GM19239 (cell line): ENCODE measurements at regions not wholly inside any gene's neighbourhood (a gene's known extent, or its start where the extent isn't known, plus 50 kb on each side); places are given as distances from the start of the nearest gene placed in this dataset.

ENCODE experiments used
- DNase-seq: peaks from one replicate; pipeline ENCODE4 v3.0.0; 2011; ENCODE audit warnings: low spot score; ENCODE audit not compliant: insufficient read length
- FAIRE-seq: peaks from 2 replicates; lab custom pipeline; 2011; peaks lifted over from hg19 to GRCh38; lab: Jason Lieb, UNC

DNA sequence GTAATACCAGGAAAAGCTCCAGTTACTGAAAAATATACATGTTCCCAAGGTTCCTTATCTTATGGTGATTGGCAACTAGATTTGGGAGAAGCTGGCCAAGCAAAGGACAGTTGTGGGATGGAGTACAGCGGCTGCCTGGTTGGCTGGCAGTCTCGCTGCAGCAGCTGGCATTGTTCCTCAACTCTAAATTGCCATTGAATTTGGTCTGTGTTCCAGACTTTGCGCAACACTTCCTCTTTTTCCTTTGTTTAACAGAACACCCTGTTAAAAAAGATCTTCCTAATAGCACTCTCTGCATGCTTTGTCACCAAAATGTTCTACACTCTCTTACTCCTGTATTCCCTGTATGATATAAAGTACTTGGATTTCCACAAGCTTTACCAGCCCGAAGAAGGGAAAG is 420.6 kb upstream of the RBMS3 start:
- no peak for FAIRE-seq
- DNase-seq = no peak

DNA sequence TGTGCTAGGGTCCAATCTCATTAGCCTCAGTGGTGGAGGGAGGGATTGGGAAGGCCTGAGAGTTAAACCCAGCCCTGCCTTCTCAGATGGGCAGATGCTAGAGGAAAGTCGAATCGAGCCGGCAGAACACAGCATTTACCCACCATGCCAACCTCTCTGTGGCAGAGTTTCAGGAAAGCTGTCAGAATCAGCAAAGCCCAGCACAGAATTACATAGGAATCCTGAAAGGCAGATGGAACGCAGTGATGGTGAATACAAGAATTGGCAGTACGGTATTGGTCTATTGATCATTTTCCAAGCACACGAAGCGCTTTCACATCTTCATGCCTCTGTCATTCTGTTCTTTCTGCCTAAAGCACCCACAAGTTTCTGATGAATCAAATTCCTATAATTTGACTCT is 417.7 kb upstream of the RBMS3 start:
- no peak for DNase-seq
- no peak for FAIRE-seq

DNA sequence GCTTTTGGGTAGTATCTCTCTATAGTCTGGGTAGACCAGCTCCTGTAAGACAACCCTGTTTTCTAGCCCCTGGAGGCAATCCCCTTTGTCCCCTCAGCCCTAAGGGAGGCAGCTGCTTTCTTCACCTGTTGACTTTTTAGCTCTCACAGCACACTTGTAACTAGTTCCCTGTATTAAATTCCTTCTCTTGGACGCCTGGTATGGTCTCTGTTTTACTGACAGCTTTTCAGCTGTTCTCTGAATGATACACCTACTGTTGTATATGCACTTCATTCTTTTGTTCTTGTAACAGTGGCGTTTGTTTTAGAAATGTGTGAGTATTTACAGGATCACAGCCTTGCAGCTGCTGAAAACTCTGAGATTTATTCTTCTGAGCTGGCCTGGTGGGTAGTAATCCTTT is 413.0 kb upstream of the RBMS3 start:
- DNase-seq (no peak), FAIRE-seq (no peak)

DNA sequence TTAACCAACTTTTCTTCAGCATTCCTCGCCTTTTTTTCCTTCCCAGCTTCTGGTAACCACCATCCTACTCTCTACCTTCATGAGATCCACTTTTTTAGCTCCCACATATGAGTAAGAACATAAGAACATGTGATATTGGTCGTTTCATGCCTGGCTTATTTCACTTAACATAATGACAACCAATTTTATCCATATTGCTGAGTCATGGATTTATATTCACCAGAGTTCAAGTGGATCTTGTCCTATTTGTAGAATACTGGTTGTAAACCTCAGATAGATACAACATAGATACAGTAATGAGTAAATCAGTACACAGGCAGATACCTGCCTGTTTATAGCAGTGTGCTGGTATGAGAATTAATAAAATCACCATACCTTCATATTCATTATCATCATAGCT is 412.0 kb upstream of the RBMS3 start:
- no peak for DNase-seq
- FAIRE-seq = no peak

DNA sequence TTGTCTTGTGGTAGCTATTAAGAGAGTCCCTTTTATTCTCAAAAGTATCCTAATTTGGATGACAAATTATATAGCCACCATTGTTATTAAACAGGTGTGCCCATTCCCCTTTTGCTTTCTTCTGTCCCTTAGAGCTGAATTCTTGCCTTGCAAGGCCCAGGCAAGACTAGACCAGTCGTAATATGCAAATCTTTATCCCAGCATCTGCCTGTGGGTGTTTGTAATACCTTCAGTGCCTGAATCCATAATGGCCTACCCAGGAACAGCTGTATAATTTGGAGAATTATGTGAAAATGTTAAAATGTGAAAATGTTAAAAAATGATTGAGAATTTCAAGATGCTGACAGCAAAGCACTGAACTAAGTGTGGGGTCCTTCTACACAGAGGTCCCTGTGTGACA is 403.0 kb upstream of the RBMS3 start:
- FAIRE-seq = no peak

DNA sequence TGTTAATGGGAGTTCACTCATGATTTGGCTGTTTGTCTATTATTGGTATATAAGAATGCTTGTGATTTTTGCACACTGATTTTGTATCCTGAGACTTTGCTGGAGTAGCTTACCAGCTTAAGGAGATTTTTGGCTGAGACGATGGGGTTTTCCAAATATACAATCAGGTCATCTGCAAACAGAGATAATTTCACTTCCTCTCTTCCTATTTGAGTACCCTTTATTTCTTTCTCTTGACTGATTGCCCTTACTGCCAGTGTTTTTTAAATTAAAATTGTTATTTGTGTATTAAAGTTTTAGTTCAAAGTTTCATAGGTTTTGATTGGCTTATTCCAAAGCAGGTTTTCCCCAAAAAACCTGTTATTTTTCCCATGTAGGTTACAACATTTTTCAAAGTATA is 390.5 kb upstream of the RBMS3 start:
- no peak for FAIRE-seq

More for the DNA sequence above, 403.0 kb upstream of the RBMS3 start:
- no peak for DNase-seq

DNA sequence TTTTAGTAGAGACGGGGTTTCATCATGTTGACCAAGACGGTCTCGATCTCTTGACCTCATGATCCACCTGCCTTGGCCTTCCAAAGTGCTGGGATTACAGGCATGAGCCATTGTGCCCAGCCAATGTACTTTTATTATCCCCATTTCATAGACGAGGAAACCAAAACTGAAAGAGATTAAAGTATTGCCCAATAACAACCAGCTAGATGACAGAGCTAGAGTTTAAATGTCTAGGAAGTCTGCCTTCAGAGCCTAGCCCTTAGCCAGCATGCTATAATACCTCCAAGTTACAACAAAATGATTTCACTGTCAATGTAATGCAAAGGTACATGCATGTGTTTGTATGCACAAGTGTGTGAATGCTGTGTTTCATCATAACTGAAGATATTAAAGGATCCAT is 389.4 kb upstream of the RBMS3 start:
- no peak for FAIRE-seq
- DNase-seq = no peak

More for the DNA sequence above, 390.5 kb upstream of the RBMS3 start:
- DNase-seq = no peak

DNA sequence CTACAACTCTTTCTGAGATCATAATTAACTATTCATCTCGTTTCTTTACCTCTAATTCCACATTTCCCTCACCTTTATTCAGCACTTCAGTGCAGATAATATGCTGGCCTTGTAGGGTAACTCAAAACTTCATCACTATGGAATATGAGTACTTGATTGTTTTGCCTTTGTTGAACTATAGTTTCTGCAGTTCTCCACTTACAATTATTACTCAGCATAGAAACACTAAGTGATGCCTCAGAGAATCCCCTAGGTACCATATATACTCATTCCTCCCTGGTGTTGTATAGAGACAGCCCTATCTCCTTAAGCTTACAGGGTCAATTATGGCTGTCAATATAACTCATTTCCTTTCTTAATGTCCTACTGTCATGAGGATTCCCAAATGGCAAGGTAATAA is 380.6 kb upstream of the RBMS3 start:
- DNase-seq = no peak
- FAIRE-seq = no peak

DNA sequence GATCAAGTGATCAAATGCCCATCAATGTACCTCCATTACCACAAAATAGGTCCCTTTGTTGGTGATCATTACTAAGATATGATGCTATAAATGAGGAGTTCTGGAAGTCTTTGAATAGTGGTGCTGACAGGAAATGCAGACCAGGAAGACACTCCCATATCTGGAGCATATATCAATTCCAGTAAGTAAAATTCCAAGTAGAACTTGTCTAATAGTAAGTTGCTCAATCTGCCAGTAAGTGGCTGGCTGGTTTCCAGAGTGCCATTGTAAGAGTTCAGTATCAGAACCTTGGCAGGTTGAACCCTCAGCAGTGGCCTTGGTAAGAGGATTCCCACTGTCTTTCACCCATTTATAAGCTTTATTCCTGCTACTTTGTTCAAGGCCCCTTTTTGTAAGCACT is 379.9 kb upstream of the RBMS3 start:
- DNase-seq = no peak
- no peak for FAIRE-seq

DNA sequence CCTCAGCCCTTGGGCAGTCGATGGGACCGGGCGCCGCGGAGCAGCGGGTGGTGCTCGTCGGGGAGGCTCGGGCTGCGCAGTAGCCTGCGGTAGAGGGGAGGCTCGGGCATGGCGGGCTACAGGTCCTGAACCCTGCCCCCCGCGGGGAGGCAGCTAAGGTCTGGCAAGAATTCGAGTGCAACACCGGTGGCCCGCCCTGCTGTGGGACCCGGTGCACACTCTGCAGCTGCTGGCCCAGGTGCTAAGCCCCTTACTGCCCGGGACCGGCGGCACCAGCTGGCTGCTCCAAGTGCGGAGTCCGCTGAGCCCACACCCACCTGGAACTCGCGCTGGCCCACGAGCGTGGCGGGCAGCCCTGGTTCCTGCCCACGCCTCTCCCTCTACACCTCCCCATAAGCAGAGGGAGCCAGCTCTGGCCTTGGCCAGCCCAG is 377.7 kb upstream of the RBMS3 start:
- no peak for FAIRE-seq
- DNase-seq = no peak

DNA sequence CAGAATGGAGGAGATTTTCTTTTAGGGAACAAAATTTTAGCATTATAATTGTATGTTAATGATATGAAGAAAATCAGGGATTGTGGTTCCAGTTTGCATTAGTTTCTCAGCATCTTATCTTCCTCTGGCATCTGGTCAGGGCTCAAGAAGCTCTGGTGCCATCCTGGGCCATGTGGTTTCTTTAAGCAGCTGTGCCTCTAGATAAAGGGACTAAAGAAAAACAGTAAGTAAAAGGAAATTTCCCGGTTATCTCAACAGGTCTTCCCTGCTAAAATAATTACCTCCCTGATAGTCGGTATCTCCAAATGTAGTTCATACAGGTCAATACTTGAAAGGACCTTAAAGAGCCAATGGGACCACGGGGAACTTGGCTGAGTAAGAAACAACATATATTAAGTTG is 375.1 kb upstream of the RBMS3 start:
- DNase-seq (no peak), FAIRE-seq (no peak)

DNA sequence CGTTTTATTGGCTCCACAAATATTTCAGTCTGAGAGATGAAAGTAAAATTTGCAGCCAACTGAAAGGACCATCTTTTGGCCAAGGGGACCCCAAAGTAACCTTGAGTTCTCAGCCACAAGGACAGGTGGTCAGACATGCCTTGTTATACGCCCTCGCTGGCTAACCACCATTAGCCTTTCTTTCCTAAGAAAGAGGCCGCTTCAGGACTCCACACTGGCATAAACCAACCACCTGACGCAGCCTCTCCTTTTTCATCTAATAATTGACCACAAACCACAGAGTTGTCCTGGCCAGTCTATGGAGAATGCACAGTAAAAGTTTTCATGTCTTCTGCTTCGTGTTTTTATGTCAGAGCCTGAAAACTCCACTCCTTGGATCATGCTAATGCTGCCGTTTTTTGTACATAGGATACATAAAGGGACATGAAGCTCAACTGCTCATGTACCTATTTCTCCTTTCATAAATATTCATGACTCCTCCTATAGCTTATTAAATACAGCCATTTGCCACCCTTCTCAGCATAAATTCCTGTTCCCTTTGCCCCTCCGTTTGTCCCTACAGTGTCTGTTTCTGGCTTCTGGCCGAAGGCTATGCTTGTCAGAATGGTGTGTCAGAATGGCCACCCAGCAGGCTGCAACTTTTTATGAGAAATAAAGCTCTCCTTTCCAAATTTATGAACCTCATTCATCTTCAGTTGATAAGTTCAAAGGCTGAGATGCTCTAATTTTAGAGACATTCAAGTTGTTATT is 374.1 kb upstream of the RBMS3 start:
- FAIRE-seq (no peak), DNase-seq (no peak)

DNA sequence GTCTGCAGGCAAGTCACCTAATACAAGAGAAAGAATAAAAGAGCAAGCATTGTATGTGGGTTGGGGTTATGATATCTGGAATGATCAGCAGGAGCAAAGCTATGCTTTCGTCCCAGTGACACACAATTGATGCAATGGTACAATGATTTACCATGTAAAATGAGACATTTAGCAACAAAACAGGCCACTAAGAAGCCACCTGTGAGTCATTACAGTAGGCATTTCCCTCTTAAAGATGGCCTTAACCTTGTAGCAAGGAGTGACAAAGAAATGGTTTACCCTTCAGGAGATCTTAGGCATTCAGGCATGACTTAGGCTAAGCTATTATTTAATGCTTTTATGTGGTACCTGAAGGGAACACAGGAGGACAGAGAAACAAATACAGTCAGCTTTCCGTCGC is 373.3 kb upstream of the RBMS3 start:
- no peak for FAIRE-seq

DNA sequence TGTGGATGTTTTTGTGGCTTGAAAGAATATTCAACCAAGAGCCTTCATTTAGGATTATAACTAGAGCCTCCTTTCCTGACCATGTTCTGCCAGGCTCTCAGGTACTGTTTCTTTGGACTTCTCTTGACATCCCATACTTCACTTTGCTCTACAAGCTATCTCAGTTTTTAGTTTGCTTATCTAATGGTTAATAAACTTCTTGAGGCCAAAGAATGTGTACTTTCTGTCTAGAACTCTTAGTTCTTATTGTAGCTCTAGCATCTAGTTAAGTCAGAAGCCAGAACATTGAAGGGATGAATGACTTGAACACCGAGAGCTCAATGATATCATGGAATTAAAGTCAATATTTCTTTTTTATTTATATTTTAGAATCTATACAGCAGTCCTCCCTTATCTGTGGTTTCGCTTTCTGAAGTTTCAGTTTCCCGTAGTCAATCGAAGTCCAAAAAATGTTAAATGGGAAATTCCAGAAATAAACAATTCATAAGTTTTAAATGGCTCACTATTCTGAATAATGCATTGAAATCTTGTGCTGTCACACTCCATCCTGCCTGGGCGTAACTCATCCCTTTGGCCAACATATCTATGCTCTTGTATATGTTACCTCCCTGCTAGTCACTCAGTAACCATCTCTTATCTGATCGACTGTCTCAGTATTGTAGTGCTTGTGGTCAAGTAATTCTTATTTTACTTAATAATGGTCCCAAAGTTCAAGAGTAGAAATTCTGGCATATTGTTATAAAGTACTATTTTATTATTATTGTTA is 368.6 kb upstream of the RBMS3 start:
- FAIRE-seq (no peak), DNase-seq (no peak)

More for the DNA sequence above, 373.3 kb upstream of the RBMS3 start:
- no peak for DNase-seq

DNA sequence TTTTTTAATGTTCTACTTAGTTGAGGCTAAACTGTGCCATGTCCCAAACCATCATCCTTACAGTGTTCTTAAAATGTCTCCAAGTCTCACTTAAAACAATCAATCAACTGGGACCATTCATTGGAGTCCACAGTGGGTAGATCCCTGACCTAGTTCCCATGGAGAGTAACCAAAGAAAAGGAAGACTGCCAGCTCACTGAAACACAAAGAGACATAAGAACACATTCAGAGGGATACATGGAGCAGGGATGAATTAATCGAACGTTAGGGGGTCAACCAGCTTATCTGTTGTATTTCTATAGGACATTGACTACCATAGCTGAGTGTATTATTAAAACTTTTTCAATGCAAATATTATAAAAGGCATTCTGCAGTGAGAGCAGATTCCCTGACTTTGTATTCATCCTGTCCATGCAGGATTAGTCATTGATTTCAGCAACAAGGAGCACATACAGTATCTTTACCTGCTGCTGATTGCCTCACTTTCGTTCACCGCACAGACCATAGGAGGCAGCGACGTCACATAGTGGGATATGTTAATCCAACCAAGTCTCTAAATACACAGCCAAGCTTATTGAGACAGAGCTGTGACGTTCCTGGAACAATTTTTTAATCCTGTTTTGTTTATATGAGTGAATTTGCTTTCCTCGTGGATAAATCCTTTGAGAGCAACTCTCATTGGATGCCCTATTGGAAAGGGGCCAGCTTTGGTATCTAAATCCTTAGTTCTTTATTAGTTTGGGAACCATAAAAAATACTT is 364.9 kb upstream of the RBMS3 start:
- DNase-seq = no peak
- no peak for FAIRE-seq

DNA sequence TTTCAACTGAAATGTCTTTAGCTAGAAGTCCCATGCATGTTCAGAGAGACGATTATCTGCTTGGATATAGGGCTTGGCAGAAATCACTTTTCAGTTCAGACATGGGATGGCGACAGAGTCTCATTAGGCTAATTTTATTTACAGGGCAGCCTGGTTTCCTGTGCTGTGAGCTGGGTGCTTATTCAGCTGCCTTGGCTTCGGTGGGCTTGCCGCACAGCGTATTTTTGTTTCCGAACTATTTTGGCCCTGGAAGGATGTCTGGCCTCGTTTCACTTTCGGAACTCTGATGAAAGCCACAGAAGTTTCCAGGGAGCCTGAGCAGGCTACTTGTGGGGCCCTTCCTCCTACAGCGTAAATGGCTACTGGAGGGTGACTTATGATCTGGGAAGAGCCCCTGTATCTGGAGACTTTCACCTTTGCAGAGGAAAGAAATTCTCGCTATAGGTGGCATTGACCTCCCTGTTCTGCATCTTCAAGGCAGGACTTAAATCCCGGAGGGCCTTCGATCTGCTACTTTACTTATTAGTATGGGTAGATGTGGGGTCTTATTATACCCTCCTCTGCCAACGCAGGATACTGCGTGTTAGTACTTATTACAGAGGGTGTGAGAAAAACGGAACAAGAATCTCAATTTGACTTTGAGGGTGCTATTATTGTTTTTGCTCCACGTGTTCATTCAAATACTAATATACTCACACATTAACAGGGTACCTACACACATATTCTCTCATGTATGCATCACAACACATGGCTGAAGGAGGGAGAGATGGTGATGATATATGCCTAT is 364.0 kb upstream of the RBMS3 start:
- DNase-seq (peak; percentile 38), FAIRE-seq (peak; percentile 84)

DNA sequence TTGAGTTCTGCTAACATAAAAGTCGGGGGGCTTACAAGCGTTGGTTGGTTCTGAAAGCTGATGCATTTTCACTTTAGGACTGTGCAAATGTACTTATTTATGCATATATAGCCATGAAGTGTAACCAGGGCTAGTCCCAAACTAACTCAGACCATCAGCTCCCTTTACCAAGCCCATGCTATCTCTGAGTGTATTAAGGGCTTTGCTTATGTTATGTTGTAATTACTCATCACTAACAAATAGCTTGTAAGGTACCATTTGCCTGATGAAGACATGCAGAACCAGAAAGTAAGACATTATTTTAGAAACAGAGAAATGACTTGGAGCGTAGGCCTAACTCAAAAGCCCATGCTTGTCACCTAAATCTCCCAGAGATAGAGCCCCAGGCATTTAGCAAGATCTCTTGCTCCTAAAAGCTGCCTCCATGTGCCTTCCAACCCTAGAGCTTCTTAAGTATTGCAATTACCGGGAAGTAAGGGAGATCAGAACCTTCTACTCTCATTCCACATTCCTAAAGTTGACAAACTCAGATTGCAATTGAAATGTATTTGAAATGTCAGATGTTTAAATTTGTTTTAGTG is 362.9 kb upstream of the RBMS3 start:
- no peak for FAIRE-seq

DNA sequence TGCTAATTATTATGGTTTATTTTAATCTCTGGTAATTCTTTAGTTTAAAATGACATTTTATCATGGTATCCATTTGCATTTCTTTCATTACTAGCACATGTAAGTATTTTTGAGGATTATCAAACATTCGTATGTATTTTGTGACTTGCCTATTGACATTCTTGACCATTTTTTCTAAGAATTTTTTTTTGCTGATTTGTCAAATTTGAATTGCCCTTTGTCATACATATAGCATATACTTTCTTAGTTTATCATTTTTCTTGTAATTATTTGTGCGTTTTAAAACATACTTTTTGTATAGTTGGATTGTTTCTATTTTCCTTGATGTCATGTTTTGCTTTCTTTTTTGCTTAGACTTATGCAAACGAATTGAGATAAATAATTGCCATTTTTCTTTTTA is 358.5 kb upstream of the RBMS3 start:
- FAIRE-seq (no peak), DNase-seq (no peak)

More for the DNA sequence above, 362.9 kb upstream of the RBMS3 start:
- DNase-seq = no peak

DNA sequence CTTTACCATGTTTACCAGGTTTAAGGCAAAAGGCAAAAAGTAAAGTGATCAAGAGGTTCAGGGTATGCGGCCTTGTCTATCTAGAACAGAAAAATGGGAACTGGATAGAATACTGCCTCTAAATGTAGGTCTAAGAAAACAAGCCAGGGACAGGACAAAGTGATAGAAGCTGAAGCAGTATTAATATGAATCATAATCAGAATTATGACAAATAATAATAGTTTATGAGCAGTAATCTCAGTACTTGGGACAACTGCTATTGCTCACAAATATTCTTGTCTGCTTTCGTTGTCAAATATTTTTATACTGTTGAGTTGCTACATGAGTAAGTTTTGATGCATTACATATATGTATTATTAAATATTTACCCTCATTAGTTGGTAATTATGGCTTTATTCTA is 356.9 kb upstream of the RBMS3 start:
- FAIRE-seq (no peak), DNase-seq (no peak)
